ENCODE measurements at regions not wholly inside any gene's neighbourhood (a gene's known extent, or its start where the extent isn't known, plus 50 kb on each side); places are given as distances from the start of the nearest gene placed in this dataset.

DNA sequence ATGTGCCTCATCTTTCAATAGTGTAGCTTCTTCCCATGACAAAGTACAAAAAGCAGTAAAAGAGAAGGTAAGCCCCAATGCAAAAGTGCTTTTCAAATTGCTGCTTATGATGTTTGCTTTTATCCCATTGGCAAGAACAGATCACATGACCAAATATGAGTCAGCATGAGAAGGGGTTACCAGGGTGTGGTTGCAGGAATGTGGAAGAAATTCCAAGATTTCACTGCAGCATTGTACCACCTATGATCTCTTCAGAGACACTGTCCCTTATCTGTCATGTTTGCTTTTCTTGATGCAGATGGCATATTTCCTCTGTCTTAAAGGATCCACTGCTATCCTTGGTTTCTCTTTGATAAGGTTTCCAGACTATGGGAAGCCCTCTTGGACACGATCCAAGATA is 1006.9 kb upstream of the PRMT6 start:
- DNase-seq, result no peak
- Histone ChIP-seq H3K4me2 (ENCODE audit: low read depth, low read length) (no peak overlapping the region), H3K9ac (ENCODE audit: low read length) (no peak overlapping the region), H3K27ac (ENCODE audit: low read length) (no peak overlapping the region), H3K9me3 (replicated peaks; ENCODE audit: insufficient read depth, low read length) (no peaks in the 10 kb centered on the region), H2AFZ (ENCODE audit: low read length) (no peak overlapping the region), H3K36me3 (replicated peaks; ENCODE audit: insufficient read depth, low read length) (no peaks in the 10 kb centered on the region), H3F3A (ENCODE audit: insufficient read depth, low read length) (no peaks in the 10 kb centered on the region), H4K20me1 (ENCODE audit: insufficient read depth, low read length) (no peaks in the 10 kb centered on the region), H3K4me1 (ENCODE audit: low read length) (no peaks in the 10 kb centered on the region), H3K27me3 (replicated peaks; ENCODE audit: insufficient read depth, low read length) (no peaks in the 10 kb centered on the region), H3K4me3 (ENCODE audit: low read length) (no peak overlapping the region), H3K9me2 (replicated peaks; ENCODE audit: insufficient read depth, low read length) (no peaks in the 10 kb centered on the region), H3K79me2 (ENCODE audit: low read length) (no peaks in the 10 kb centered on the region)
- TF ChIP-seq EZH2 (optimal IDR thresholded peaks at IDR 0.05; ENCODE audit: low read depth, low read length) (no peak), EZH2phosphoT487 (IDR thresholded peaks at IDR 0.05; ENCODE audit: low read length) (no peak)
- TF ChIP-seq, protein P1, sequence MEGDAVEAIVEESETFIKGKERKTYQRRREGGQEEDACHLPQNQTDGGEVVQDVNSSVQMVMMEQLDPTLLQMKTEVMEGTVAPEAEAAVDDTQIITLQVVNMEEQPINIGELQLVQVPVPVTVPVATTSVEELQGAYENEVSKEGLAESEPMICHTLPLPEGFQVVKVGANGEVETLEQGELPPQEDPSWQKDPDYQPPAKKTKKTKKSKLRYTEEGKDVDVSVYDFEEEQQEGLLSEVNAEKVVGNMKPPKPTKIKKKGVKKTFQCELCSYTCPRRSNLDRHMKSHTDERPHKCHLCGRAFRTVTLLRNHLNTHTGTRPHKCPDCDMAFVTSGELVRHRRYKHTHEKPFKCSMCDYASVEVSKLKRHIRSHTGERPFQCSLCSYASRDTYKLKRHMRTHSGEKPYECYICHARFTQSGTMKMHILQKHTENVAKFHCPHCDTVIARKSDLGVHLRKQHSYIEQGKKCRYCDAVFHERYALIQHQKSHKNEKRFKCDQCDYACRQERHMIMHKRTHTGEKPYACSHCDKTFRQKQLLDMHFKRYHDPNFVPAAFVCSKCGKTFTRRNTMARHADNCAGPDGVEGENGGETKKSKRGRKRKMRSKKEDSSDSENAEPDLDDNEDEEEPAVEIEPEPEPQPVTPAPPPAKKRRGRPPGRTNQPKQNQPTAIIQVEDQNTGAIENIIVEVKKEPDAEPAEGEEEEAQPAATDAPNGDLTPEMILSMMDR (IDR thresholded peaks at IDR 0.05; ENCODE audit: low read length), result no peak

DNA sequence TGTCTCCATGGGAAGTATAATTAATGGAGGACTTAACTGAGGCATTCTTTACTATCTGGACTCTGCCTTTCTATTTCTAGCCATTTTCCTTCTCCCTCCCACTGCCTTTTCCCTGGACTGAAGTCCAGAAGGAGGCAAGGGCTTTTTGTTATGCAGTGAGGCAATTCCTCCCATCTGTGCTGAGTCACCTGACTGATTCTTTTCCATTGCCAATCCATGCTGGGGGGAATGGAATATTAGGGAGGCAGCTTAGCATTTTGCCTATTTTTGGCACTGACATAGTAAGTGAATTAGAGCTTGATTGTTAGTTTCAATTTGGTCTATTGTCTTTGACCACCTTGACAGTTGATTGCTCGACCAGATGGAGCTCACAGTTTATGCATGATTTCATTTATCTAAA is 1000.6 kb upstream of the PRMT6 start:
- Histone ChIP-seq H3K4me1 (ENCODE audit: low read length) (no peaks in the 10 kb centered on the region), H3K9me2 (replicated peaks; ENCODE audit: insufficient read depth, low read length) (no peaks in the 10 kb centered on the region), H3K9ac (ENCODE audit: low read length) (no peak overlapping the region), H3K27ac (ENCODE audit: low read length) (no peak overlapping the region), H3F3A (ENCODE audit: insufficient read depth, low read length) (no peaks in the 10 kb centered on the region), H3K36me3 (replicated peaks; ENCODE audit: insufficient read depth, low read length) (no peaks in the 10 kb centered on the region), H3K27me3 (replicated peaks; ENCODE audit: insufficient read depth, low read length) (no peaks in the 10 kb centered on the region), H3K4me2 (ENCODE audit: low read depth, low read length) (no peak overlapping the region), H3K9me3 (replicated peaks; ENCODE audit: insufficient read depth, low read length) (no peaks in the 10 kb centered on the region), H2AFZ (ENCODE audit: low read length) (no peak overlapping the region), H3K4me3 (ENCODE audit: low read length) (no peak overlapping the region), H3K79me2 (ENCODE audit: low read length) (no peaks in the 10 kb centered on the region), H4K20me1 (ENCODE audit: insufficient read depth, low read length) (no peaks in the 10 kb centered on the region)
- no peak for TF ChIP-seq EZH2 (optimal IDR thresholded peaks at IDR 0.05; ENCODE audit: low read depth, low read length)
- TF ChIP-seq, protein P1 (IDR thresholded peaks at IDR 0.05; ENCODE audit: low read length), result no peak
- no peak for TF ChIP-seq EZH2phosphoT487 (IDR thresholded peaks at IDR 0.05; ENCODE audit: low read length)
- DNase-seq, result no peak

DNA sequence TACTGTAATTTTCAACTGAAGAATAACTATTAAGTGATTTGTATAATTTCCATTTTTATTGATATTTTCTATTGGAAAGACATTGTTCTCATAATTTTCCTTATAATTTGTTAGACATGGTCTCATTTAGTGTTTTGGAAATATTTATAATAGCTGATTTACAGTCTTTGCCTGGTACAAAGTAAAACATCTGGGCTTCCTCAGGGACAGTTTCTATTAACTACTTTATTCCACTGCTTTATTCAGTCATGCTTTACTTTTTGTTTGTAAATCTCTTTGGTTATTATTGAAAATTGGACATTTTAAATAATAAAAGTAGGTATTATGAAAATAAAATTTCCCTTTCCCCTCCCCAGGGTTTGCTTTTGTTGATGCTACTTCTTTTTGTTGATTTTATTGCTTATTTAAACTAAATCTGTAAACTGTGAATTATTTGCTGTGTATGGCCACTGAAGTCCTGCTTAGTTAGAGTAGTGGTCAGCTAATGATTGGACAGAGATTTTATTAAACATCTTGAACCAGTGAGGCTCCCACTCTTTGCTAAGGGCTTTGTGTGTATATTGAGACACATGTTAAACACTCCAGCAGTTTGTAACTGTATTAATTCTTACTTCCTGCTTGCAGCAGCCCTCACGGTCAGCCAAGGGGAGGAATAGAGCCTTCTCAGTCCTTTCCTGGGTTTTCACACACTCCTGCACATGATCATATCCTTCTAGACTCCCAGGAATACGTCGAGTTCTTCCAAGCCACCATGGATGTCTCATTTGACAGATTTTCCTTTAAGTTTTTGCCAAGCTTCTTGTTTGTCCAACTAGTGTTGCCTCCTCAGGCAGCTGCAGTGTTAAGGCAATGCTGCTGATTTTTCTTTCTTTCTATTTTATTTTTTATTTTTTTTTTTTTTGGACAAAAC is 994.6 kb upstream of the PRMT6 start:
- H3K4me1 ChIP-seq (ENCODE audit: low read length), result no peaks in the 10 kb centered on the region
- H2AFZ ChIP-seq (ENCODE audit: low read length), result no peak overlapping the region
- TF ChIP-seq EZH2 (optimal IDR thresholded peaks at IDR 0.05; ENCODE audit: low read depth, low read length), result no peak
- TF ChIP-seq EZH2phosphoT487 (IDR thresholded peaks at IDR 0.05; ENCODE audit: low read length), result no peak
- TF ChIP-seq, protein P1 (IDR thresholded peaks at IDR 0.05; ENCODE audit: low read length), result no peak
- H3K4me3 ChIP-seq (ENCODE audit: low read length), result no peak overlapping the region
- no peak for DNase-seq
- H3K9ac ChIP-seq (ENCODE audit: low read length), result no peak overlapping the region
- no peak overlapping the region for H3K4me2 ChIP-seq (ENCODE audit: low read depth, low read length)
- H3F3A ChIP-seq (ENCODE audit: insufficient read depth, low read length), result no peaks in the 10 kb centered on the region
- H3K36me3 ChIP-seq (replicated peaks; ENCODE audit: insufficient read depth, low read length), result no peaks in the 10 kb centered on the region
- no peaks in the 10 kb centered on the region for H3K27me3 ChIP-seq (replicated peaks; ENCODE audit: insufficient read depth, low read length)
- no peak overlapping the region for H3K27ac ChIP-seq (ENCODE audit: low read length)
- H3K9me3 ChIP-seq (replicated peaks; ENCODE audit: insufficient read depth, low read length), result no peaks in the 10 kb centered on the region
- H3K9me2 ChIP-seq (replicated peaks; ENCODE audit: insufficient read depth, low read length), result no peaks in the 10 kb centered on the region
- H3K79me2 ChIP-seq (ENCODE audit: low read length), result no peaks in the 10 kb centered on the region
- no peaks in the 10 kb centered on the region for H4K20me1 ChIP-seq (ENCODE audit: insufficient read depth, low read length)

All from MM.1S (cell line).